RWPE2 (cell line): ENCODE measurements at regions not wholly inside any gene's neighbourhood (a gene's known extent, or its start where the extent isn't known, plus 50 kb on each side); places are given as distances from the start of the nearest gene placed in this dataset.

ENCODE experiments used
- ATAC-seq: fragments of 200-7000 bp; cut with Tn5 transposase; 3 replicates; pipeline ENCODE4 v1.9.1; 2021; ENCODE audit warnings: low read depth
- DNase-seq: peaks from one replicate; pipeline ENCODE4 v3.0.0-alpha.2; 2020; ENCODE audit warnings: low spot score
- H3K27ac ChIP-seq: fragments of 450-650 bp; 2 replicates; pipeline ENCODE4 v1.5.1; 2017; ENCODE audit warnings: mild to moderate bottlenecking; ENCODE audit not compliant: poor library complexity, severe bottlenecking
- H3K27me3 ChIP-seq: fragments of 250-450 bp; sonication (Bioruptor Pico); 2 replicates; pipeline ENCODE4 v1.5.1; 2021; ENCODE audit warnings: mild to moderate bottlenecking, moderate library complexity; ENCODE audit not compliant: insufficient read depth, poor library complexity, severe bottlenecking
- H3K36me3 ChIP-seq: fragments of 250-450 bp; sonication (Bioruptor Pico); 2 replicates; pipeline ENCODE4 v1.5.1; 2020; ENCODE audit warnings: low read depth, mild to moderate bottlenecking, moderate library complexity
- H3K4me1 ChIP-seq: fragments of 250-450 bp; sonication (Bioruptor Pico); 2 replicates; pipeline ENCODE4 v1.5.1; 2021; ENCODE audit warnings: mild to moderate bottlenecking, moderate library complexity; ENCODE audit not compliant: insufficient read depth, poor library complexity, severe bottlenecking
- H3K4me3 ChIP-seq: fragments of 250-450 bp; sonication (Bioruptor Pico); 2 replicates; pipeline ENCODE4 v1.5.1; 2021; ENCODE audit warnings: mild to moderate bottlenecking, moderate library complexity; ENCODE audit not compliant: severe bottlenecking
- H3K9me3 ChIP-seq: fragments of 250-450 bp; sonication (Bioruptor Pico); 2 replicates; pipeline ENCODE4 v1.5.1; 2021; ENCODE audit warnings: mild to moderate bottlenecking, moderate library complexity; ENCODE audit not compliant: severe bottlenecking
- CTCF ChIP-seq: fragments of 450-650 bp; IDR thresholded peaks from one replicate; pipeline ENCODE4 v1.5.1; 2017; ENCODE audit warnings: mild to moderate bottlenecking, moderate library complexity; ENCODE audit not compliant: poor library complexity, severe bottlenecking

- no peaks in the 10 kb centered on the region for H3K27me3 ChIP-seq
- peak; percentile 35 for DNase-seq
- no peak overlapping the region for H3K27ac ChIP-seq
- no peak overlapping the region for H3K4me3 ChIP-seq
- ATAC-seq = no peak
- H3K4me1 ChIP-seq = no peaks in the 10 kb centered on the region
- H3K36me3 ChIP-seq = no peaks in the 10 kb centered on the region
- TF ChIP-seq CTCF = no peak
- H3K9me3 ChIP-seq = no peaks in the 10 kb centered on the region
Measured at GRCh38 chr22:44577391-44578109, 79.5 kb upstream of the RTL6 start.

- Histone ChIP-seq H3K4me1 (no peaks in the 10 kb centered on the region), H3K9me3 (no peaks in the 10 kb centered on the region), H3K4me3 (no peak overlapping the region), H3K27ac (no peak overlapping the region), H3K27me3 (no peaks in the 10 kb centered on the region), H3K36me3 (no peaks in the 10 kb centered on the region)
- DNase-seq (peak; percentile 34), ATAC-seq (no peak)
- no peak for TF ChIP-seq CTCF
Measured at GRCh38 chr22:44576311-44577260, 78.6 kb upstream of the RTL6 start.

GRCh38 chr22:44575381-44576268, 77.6 kb upstream of the RTL6 start:
- Histone ChIP-seq H3K4me3 (no peak overlapping the region), H3K27me3 (no peaks in the 10 kb centered on the region)

More at GRCh38 chr22:44575381-44576268, 77.6 kb upstream of the RTL6 start:
- ATAC-seq = no peak
- Histone ChIP-seq H3K27ac (no peak overlapping the region), H3K36me3 (no peaks in the 10 kb centered on the region), H3K4me1 (no peaks in the 10 kb centered on the region), H3K9me3 (no peaks in the 10 kb centered on the region)
- DNase-seq = peak; percentile 17
- TF ChIP-seq CTCF = no peak
